ENCODE measurements at regions not wholly inside any gene's neighbourhood (a gene's known extent, or its start where the extent isn't known, plus 50 kb on each side); places are given as distances from the start of the nearest gene placed in this dataset.

- TF ChIP-seq CTCF (conservative IDR thresholded peaks at IDR 0.05; ENCODE audit: low read depth in 2 of 2) (no peak), EZH2 (IDR thresholded peaks at IDR 0.05; ENCODE audit: low read depth, unreplicated experiment) (no peak), CREB1 (CRISPR knock-in tag; IDR thresholded peaks at IDR 0.05; ENCODE audit: low read depth) (no peak), REST (IDR thresholded peaks at IDR 0.05; ENCODE audit: unreplicated experiment) (no peak), NANOG (IDR thresholded peaks at IDR 0.05; ENCODE audit: borderline replicate concordance) (no peak), POLR2AphosphoS5 (IDR thresholded peaks at IDR 0.05; ENCODE audit: low read depth) (no peak)
These were observed 60.4 kb upstream of the ATP2B2 start for GRCh38 chr3:10565814-10566213.
